ENCODE measurements at regions not wholly inside any gene's neighbourhood (a gene's known extent, or its start where the extent isn't known, plus 50 kb on each side); places are given as distances from the start of the nearest gene placed in this dataset.

DNA sequence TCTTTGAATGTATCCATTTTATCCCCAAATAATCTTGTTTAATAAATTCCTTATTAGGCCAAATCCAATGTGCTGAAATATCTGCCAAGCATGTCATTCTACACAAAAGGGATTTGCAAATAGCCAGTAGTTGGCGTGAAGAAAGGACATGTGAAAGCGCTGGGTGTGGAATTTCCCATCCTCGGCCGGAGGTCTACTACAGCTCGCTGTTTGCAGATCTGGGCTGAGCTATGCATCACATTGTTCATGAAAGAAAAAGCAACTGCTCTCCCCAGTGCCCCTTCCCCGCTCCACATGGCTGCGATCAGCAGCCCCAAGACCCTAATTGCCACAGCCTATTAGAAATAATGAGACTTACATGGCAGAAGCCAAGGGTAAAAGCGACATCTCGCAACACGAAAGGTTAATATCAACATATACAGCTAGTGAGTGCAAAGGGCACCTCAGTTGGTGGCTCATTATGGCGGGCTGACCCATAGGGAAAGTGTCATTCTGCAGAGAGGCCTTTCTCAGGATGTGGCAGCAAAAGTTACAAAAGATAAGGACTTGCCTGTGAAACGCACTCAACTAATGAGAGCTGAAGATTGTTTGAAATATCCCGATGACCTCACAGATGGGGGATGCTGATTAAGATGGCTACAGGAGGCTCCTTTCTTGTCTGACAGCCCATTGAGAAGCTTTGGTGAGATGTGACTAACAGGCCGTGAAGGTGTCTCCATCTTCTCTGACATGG is 126.9 kb upstream of the CYP1B1 start:
- DNase-seq, result no peak

DNA sequence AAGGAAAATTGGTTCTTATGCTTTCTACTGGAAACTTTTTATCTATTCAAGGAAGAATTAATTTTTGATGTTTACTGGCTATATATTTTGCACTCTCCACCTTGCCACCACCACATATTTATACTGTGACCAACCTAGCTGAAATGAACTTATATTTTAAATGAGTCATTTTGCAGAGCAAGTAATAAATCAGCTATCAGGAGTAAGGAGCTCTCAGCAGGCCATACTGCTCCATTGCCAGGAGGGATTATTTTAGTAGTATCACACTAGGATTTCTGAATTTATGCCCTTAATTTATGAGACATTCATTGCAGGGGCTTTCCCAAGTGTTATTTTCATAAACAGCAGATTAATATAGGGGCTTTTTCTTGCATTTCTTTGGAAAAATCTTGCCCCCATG is 125.8 kb upstream of the CYP1B1 start:
- no peak for DNase-seq

DNA sequence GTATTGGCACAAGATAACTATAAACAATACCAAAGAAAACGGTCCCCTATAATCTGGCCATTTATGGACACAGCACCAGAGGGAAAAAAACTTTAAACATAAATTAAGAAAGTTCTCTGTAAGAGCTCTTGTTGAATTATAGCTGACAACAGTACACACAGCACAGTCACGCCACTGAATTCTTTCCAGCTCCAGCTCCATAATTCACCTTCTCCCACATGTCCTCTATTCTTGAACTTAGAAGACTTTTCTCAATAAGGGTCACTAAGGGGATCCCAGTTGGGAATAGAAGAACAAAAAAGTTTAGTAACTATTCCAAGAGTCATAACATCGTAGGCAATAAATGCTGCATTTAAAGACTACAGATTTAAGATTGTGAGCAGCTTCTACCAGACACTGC is 124.6 kb upstream of the CYP1B1 start:
- DNase-seq, result no peak

GRCh38 chr2:38199127-38199526 is 123.2 kb upstream of the CYP1B1 start:
- no peak for DNase-seq

- no peak for DNase-seq
These were observed 118.8 kb upstream of the CYP1B1 start for GRCh38 chr2:38194751-38195150.

DNA sequence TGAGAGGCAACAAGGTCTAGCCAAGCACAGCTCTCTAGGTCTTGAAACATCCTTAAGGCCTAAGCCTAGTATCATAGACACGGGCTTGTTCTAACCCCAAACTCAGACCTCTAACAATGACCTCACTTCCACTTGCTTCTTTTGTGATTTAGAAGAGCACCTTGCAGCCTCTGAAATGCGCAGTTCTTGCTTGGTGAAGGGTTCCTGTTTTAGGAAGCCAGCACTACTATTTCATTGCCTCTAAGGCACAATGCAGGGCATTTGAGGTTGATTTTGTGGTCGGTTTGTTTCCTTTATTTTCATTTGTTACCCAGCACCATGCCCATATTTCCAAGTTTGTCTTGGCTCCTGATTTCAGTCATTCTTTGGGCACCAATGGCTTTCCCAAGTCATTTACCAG is 117.0 kb upstream of the CYP1B1 start:
- DNase-seq, result no peak

DNA sequence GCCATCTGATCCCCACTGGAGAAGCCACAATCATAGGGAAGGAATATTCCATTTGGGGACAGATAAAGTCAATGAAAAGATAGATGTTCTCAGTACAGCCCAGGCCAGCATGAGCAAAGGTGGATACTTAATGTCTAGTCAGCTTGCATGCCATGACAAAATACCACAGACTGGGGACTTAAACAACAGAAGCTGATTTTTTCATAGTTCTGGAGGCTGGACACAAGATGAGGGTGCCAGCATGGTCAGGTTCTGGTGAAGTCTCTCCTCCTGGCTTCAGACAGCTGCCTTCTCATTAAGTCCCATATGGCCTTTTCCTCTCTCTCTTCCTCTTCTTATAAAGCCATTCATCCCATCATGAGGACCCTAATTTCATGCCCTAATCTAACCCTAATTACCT is 116.1 kb upstream of the CYP1B1 start:
- no peak for DNase-seq

GRCh38 chr2:38191516-38191915 is 115.6 kb upstream of the CYP1B1 start:
- no peak for DNase-seq

GRCh38 chr2:38190542-38191218 is 114.7 kb upstream of the CYP1B1 start:
- no peak for DNase-seq

- DNase-seq, result no peak
These were observed 111.6 kb upstream of the CYP1B1 start for GRCh38 chr2:38187541-38188011.

DNA sequence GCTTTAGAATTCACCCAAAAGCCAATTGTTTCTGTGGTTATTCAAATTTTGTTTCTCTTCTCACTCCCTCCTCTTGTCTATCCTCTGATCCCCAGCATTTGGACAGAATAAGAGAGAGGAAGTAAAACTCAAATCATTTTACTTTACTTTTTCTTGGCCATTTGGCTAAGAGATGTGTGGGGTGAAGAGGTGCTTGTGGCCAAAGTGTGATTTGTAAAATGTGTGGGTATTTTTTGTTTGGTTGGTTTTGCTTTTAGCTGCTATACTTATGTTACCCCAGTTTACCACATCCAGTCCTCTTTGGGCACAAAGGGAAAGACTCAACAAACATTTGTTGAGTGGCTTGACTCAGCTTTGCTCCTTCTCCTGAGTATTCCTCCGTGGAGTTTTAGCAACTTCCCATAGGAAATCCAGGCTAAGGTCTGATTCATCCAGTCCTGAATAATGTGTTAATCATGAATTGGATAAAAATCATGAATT is 109.1 kb upstream of the CYP1B1 start:
- no peak for DNase-seq

- DNase-seq, result no peak
These were observed 106.6 kb upstream of the CYP1B1 start for GRCh38 chr2:38182492-38183003.

GRCh38 chr2:38181806-38182491 is 106.0 kb upstream of the CYP1B1 start:
- no peak for DNase-seq

GRCh38 chr2:38180754-38181153 is 104.8 kb upstream of the CYP1B1 start:
- no peak for DNase-seq

DNA sequence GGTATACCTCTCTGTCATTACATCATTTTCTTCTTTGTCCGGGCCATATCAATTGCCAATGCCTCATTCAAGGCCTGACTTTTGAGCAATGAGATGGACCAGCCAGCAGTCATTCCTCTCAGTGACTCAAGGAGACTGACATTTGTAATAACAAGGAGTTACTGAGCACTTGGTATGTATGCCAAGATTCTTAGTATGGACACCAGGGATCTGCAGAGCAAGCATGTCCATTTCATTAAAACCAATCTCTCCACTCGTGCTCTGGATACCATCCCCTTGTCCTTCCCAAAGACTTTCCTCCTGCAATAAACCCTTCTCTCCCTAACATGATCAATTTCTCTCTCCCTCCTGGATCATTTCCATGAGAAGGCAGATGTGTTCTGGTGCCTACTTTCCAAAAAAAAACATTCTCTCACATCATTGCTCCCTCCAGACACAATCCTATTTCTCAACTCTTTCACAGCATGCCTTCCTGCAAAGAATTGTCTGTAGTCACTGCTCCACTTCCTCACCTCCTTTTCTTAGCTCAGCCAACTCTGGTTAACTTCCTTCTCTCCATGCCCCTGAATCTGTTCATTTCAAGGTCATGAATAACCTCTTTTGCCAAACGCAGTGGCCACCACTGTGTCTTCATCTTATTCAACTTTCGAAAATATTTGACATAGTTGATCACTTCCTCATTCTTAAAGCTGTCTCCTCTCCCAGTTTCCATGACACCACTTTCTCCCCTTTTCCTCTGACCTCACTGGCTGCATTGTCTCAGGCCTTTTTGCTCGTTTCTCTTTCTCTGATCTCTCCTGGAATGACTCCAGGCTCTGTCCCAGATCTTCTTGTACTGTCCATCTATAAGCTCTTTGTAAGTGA is 102.8 kb upstream of the CYP1B1 start:
- no peak for DNase-seq

DNA sequence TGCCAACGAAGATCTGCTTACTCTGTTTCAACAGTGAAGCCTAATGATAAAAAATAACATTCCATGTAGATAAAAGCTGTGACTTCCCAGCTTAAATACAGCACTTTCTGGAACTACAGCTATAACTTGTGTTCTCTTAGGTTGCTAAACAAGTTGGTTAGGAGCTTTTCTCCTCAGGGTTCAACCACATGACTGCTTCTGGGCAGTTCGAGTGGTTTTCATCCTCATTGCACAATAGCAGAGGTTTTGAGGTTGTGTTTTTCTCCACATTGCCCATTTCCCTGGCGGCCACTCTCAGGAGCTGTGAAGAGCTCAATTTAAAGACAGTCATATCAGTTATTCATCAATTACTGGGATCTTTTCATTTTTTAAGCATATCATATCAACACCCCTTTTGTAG is 102.2 kb upstream of the CYP1B1 start:
- DNase-seq, result no peak

DNA sequence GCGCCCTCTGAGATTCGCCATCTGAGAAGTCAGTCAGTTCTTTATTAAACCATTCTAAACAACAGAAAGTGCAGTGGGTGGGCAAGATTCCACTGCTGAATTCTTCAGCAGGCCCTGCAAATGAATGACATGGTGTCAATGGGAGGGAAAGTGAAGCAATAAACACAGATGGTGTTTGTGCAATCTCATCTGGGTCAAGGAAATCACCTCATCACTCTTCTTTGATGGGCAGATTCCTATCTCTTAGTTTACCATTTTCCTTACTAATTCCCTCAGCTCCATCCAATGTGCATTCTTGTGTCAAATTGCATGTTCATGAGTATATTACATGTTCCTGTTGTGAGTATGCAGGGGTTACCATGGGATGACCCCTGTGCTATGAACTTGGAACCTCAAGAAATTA is 100.7 kb upstream of the CYP1B1 start:
- no peak for DNase-seq

DNA sequence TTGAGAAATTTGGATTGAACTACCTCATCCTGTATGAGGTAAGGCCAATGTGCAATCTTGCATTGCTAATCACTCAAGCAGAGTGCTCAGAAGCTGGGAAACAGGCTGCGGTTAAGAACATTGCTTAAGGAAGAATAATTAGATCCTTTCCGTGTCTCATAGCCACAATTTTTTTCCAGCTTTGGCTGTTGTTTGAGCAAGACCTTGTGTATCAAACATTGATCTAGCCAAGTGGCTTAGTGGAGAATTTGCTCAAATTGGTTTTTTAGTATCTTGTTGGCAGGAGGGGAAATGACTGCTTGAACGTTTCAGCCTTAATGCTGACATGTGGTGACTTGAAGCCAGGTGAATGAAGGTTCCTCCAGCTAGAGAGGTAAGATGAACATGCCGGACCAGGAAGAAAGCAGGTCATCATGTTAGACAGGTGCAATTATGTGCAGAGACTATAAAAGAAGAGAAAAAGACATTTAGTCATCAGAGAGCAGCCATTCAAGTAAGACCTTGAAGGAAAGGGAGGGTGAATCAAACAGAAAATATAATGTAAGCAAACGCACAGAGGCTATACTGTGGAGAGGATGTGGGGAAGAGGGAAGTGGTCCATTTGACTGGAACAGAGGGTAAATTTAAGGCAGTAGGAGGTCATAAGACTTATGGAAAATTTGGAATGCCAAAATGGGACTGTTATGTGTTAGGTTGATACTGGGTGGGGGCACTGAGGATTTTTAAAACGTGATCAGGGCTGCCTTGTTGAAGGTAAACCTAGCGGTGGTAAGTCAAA is 98.9 kb upstream of the CYP1B1 start:
- no peak for DNase-seq

DNA sequence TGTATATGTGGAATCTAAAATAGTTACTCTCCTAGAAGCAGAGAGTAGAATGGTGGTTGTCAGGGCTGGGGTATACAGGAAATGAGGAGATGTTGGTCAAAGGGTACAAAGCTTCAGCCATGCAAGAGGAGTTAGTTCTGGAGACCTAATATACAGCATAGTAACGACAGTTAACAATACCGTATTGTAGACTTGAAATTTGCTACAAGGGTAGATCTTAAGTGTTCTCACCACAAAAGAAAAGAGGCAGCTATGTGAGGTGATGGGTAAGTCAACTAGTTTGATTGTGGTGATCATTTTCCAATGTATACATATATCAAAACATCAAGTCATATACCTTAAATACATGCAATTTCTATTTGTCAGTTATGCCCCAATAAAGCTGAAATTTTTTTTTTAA is 98.2 kb upstream of the CYP1B1 start:
- no peak for DNase-seq

GRCh38 chr2:38173683-38174082 is 97.7 kb upstream of the CYP1B1 start:
- DNase-seq, result no peak

DNA sequence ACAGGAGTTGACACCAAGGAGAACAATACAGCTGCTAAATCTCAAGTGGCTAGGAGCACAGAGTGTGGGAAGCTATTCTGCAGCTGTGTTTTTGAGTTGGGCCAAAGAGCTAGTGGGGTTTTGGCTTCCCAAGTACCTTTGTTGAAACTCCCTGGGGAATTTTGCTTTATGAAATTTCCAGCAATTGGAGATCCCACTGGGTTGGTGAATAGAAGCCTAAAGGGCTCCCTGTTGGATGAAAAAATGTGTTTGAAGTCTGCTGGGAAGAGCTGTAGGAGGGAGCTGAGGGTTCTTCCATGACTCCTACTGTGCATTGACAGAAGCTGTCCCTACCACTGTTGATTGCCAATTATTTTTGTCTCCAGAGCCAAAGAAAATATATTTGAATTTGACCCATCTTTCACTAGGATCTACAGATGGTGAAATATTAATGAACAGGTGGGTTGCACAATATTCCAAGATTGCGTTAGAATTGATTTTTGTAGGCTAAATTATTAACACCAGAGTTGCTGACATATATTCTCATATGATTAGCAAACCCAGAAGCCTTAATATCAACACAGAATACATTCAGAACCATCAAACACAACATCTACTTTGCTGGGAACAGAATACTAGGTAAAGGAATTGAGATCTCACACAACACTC is 95.4 kb upstream of the CYP1B1 start:
- no peak for DNase-seq
